Ovary (tissue), 3 donors: ENCODE measurements at regions not wholly inside any gene's neighbourhood (a gene's known extent, or its start where the extent isn't known, plus 50 kb on each side); places are given as distances from the start of the nearest gene placed in this dataset.
"Not testable (repeated sequence)": the region's sequence is repeated elsewhere in the genome, so short reads cannot be mapped to it uniquely, and the experiment has no call there.

Experiments
- CTCF ChIP-seq, 3 donors: fragments of 450-650 bp in 2 of 3; fragments of 200-600 bp in 1 of 3; IDR thresholded peaks; one replicate each; pipeline versions ENCODE4 v1.5.1 to v1.8.0; 2016 to 2022; ENCODE audit warnings: antibody characterized with exemption in 3 of 3, mild to moderate bottlenecking in 1 of 3
- POLR2A ChIP-seq: fragments of 450-650 bp; IDR thresholded peaks from one replicate; pipeline ENCODE4 v1.6.1; 2017; ENCODE audit warnings: antibody characterized with exemption, mild to moderate bottlenecking, moderate library complexity
- donor health status: DM: no; HTN: no; CAD: no.

DNA sequence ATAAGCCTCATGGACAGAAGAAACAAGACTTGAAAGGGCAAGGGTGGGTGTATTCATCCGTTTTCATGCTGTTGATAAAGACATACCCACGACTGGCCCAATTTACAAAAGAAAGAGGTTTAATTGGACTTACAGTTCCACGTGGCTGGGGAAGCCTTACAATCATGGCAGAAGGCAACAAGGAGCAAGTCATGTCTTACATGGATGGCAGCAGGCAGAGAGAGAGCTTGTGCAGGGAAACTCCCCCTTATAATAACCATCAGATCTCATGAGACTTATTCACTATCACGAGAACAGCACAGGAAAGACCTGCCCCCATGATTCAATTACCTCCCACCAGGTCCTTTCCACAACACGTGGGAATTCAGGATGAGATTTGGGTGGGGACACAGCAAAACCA, 78.2 kb upstream of the PDZD8 start:
- not testable (repeated sequence) for TF ChIP-seq CTCF (IDR thresholded peaks at IDR 0.05); POLR2A
